Astrocyte of the spinal cord (primary cell): ENCODE measurements at regions not wholly inside any gene's neighbourhood (a gene's known extent, or its start where the extent isn't known, plus 50 kb on each side); places are given as distances from the start of the nearest gene placed in this dataset.

ENCODE experiments used
- DNase-seq: peaks from one replicate; pipeline ENCODE4 v3.0.0; 2011; ENCODE audit warnings: low read depth, low spot score
- H3K4me3 ChIP-seq: 2 replicates; pipeline ENCODE4 v1.5.1; 2011; ENCODE audit warnings: low read depth, mild to moderate bottlenecking, low read length, moderate library complexity
- CTCF ChIP-seq: IDR thresholded peaks from 2 replicates; pipeline ENCODE4 v1.5.1; 2012; ENCODE audit warnings: low read depth, mild to moderate bottlenecking, low read length, inconsistent platforms
- in situ Hi-C: cut with HindIII; loops from 2 replicates; pipeline ENCODE4 v1.10.0; 2017; ENCODE audit warnings: low sequenced_read_pairs

DNA sequence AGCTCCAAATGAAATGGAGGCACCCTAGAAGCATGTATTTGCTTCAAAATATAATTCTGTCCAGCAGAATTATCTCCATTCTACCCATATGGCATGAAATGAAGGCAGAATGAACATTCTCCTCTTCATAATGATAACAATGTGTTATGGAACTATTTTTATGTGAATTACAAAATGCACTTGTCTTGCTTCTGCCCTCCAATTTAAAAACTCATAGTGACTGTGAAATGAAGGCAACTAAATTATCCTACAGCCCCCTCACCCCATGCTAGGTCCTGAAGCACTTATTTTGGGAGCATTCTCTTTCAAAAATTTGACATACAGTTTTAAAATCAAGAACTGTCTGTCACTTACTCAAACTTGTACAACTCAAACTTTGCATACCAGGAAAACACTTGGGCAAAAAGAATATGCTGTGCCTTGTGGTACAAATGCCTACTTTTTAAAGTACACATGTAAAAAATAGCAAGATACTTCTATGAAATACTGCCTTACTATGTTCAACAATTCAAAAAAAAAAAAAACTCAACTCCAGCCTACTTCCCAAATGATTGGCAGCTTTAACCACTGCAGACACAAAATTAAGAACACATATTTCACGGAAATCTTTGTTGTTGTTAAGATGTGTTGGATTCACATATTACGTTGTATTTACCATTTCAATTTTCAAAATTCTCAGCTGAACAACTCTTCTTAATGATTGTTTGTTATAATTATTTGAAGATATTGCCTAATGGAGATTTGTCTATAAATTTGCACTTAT lies 213.3 kb upstream of the NFIA start:
- in situ Hi-C loops = no loop called here
- no peak for DNase-seq
- no peak overlapping the region for H3K4me3 ChIP-seq
- no peak for TF ChIP-seq CTCF

- no peak for DNase-seq
- in situ Hi-C loops = no loop called here
- H3K4me3 ChIP-seq = no peak overlapping the region
- TF ChIP-seq CTCF = no peak
Measured at GRCh38 chr1:60867782-60868181, 214.6 kb upstream of the NFIA start.

GRCh38 chr1:60866917-60867531 lies 215.3 kb upstream of the NFIA start:
- H3K4me3 ChIP-seq = no peak overlapping the region
- TF ChIP-seq CTCF = no peak
- DNase-seq = no peak
- in situ Hi-C loops = no loop called here

- no peak for TF ChIP-seq CTCF
- no peak for DNase-seq
- in situ Hi-C loops = no loop called here
- H3K4me3 ChIP-seq = no peak overlapping the region
Measured at GRCh38 chr1:60866226-60866900, 216.0 kb upstream of the NFIA start.

GRCh38 chr1:60865166-60865565 lies 217.2 kb upstream of the NFIA start:
- no peak for TF ChIP-seq CTCF
- in situ Hi-C loops = no loop called here
- H3K4me3 ChIP-seq = no peak overlapping the region
- no peak for DNase-seq

- H3K4me3 ChIP-seq = no peak overlapping the region
- in situ Hi-C loops = no loop called here
- DNase-seq = no peak
- TF ChIP-seq CTCF = no peak
Measured at GRCh38 chr1:60864722-60865121, 217.6 kb upstream of the NFIA start.
